ENCODE measurements at regions not wholly inside any gene's neighbourhood (a gene's known extent, or its start where the extent isn't known, plus 50 kb on each side); places are given as distances from the start of the nearest gene placed in this dataset.

- no peak for TF ChIP-seq CTCF (IDR thresholded peaks at IDR 0.05)
- no peak for TF ChIP-seq POLR2A (IDR thresholded peaks at IDR 0.05)
These were observed 660.5 kb upstream of the SPANXN1 start for GRCh38 chrX:144586756-144587155.

All from lower leg skin (tissue), 3 donors.